H9 (cell line): ENCODE measurements at regions not wholly inside any gene's neighbourhood (a gene's known extent, or its start where the extent isn't known, plus 50 kb on each side); places are given as distances from the start of the nearest gene placed in this dataset.

Experiments used
- DNase-seq: peaks from one replicate; pipeline ENCODE4 v3.0.0-alpha.2; 2017
- H2AFZ ChIP-seq: one replicate; pipeline ENCODE4 v1.6.1; 2013; ENCODE audit warnings: mild to moderate bottlenecking, low read length, control low read depth, moderate library complexity
- H2AK5ac ChIP-seq: 2 replicates; pipeline ENCODE4 v1.6.1; 2013; ENCODE audit warnings: low read length, control low read depth, mixed read lengths; ENCODE audit not compliant: insufficient read length
- H2BK120ac ChIP-seq: one replicate; pipeline ENCODE4 v1.6.1; 2013; ENCODE audit warnings: low read depth, mild to moderate bottlenecking, low read length, control low read depth, inconsistent platforms; ENCODE audit not compliant: poor library complexity, severe bottlenecking
- H2BK12ac ChIP-seq: 2 replicates; pipeline ENCODE4 v1.6.1; 2013; ENCODE audit warnings: low read length, control low read depth, mixed read lengths, low read depth; ENCODE audit not compliant: insufficient read length
- H2BK15ac ChIP-seq: 2 replicates; pipeline ENCODE4 v1.6.1; 2013; ENCODE audit warnings: low read depth, low read length, control low read depth
- H2BK20ac ChIP-seq: one replicate; pipeline ENCODE4 v1.6.1; 2013; ENCODE audit warnings: low read depth, mild to moderate bottlenecking, low read length, control low read depth, inconsistent platforms; ENCODE audit not compliant: poor library complexity, severe bottlenecking
- H2BK5ac ChIP-seq: 2 replicates; pipeline ENCODE4 v1.6.1; 2013; ENCODE audit warnings: low read length, control low read depth, mixed read lengths; ENCODE audit not compliant: insufficient read length
- H3K14ac ChIP-seq: 2 replicates; pipeline ENCODE4 v1.6.1; 2013; ENCODE audit warnings: low read length, control low read depth; ENCODE audit not compliant: insufficient read depth
- H3K18ac ChIP-seq: 2 replicates; pipeline ENCODE4 v1.6.1; 2013; ENCODE audit warnings: low read depth, mild to moderate bottlenecking, mixed read lengths, low read length, control low read depth; ENCODE audit not compliant: insufficient read length
- H3K23ac ChIP-seq: 2 replicates; pipeline ENCODE4 v1.6.1; 2013; ENCODE audit warnings: low read length, control low read depth, mixed read lengths, low read depth; ENCODE audit not compliant: insufficient read length
- H3K23me2 ChIP-seq: 2 replicates; pipeline ENCODE4 v1.6.1; 2013; ENCODE audit warnings: low read depth, mild to moderate bottlenecking, mixed read lengths, low read length, control low read depth; ENCODE audit not compliant: insufficient read length, poor library complexity, severe bottlenecking
- H3K27ac ChIP-seq: 2 replicates; pipeline ENCODE4 v1.5.1; 2013; ENCODE audit warnings: low read length, control low read depth, mixed read lengths, low read depth; ENCODE audit not compliant: insufficient read length
- H3K27me3 ChIP-seq: 2 replicates; pipeline ENCODE4 v1.6.1; 2013; ENCODE audit warnings: low read length, control low read depth, inconsistent platforms; ENCODE audit not compliant: insufficient read depth
- H3K4ac ChIP-seq: 2 replicates; pipeline ENCODE4 v1.6.1; 2013; ENCODE audit warnings: low read depth, mild to moderate bottlenecking, control low read depth, inconsistent platforms, low read length, moderate library complexity
- H3K4me1 ChIP-seq: 2 replicates; pipeline ENCODE4 v1.6.1; 2013; ENCODE audit warnings: low read length, control low read depth, inconsistent platforms; ENCODE audit not compliant: insufficient read depth
- H3K4me2 ChIP-seq: 2 replicates; pipeline ENCODE4 v1.6.1; 2013; ENCODE audit warnings: low read length, control low read depth, mixed read lengths; ENCODE audit not compliant: insufficient read length, insufficient read depth
- H3K56ac ChIP-seq: 2 replicates; pipeline ENCODE4 v1.6.1; 2013; ENCODE audit warnings: low read depth, mild to moderate bottlenecking, mixed read lengths, low read length, control low read depth; ENCODE audit not compliant: insufficient read length
- H3K79me1 ChIP-seq: 2 replicates; pipeline ENCODE4 v1.6.1; 2013; ENCODE audit warnings: low read depth, mild to moderate bottlenecking, moderate library complexity, low read length, control low read depth, inconsistent platforms; ENCODE audit not compliant: insufficient read depth, poor library complexity, severe bottlenecking
- H3K79me2 ChIP-seq: 2 replicates; pipeline ENCODE4 v1.6.1; 2013; ENCODE audit warnings: low read length, control low read depth, inconsistent platforms; ENCODE audit not compliant: insufficient read depth
- H3K9ac ChIP-seq: 2 replicates; pipeline ENCODE4 v1.6.1; 2013; ENCODE audit warnings: low read length, control low read depth, mixed read lengths; ENCODE audit not compliant: insufficient read length; ENCODE audit errors: extremely low read depth
- H3K9me3 ChIP-seq: one replicate; pipeline ENCODE4 v1.6.1; 2013; ENCODE audit warnings: low read depth, low read length, inconsistent platforms; ENCODE audit not compliant: control insufficient read depth
- H3T11ph ChIP-seq: one replicate; pipeline ENCODE4 v1.6.1; 2013; ENCODE audit warnings: mild to moderate bottlenecking, low read length, control low read depth, inconsistent platforms
- H4K20me1 ChIP-seq: one replicate; pipeline ENCODE4 v1.6.1; 2013; ENCODE audit not compliant: control insufficient read depth, insufficient read length, insufficient read depth
- H4K5ac ChIP-seq: 2 replicates; pipeline ENCODE4 v1.6.1; 2013; ENCODE audit warnings: low read depth, mild to moderate bottlenecking, mixed read lengths, low read length, control low read depth; ENCODE audit not compliant: insufficient read length
- H4K8ac ChIP-seq: replicated peaks from 2 replicates; pipeline ENCODE4 v1.6.1; 2013; ENCODE audit warnings: low read length, control low read depth, mixed read lengths, low read depth; ENCODE audit not compliant: insufficient read length
- H4K91ac ChIP-seq: 2 replicates; pipeline ENCODE4 v1.6.1; 2013; ENCODE audit warnings: low read depth, mild to moderate bottlenecking, moderate library complexity, mixed read lengths, low read length, control low read depth; ENCODE audit not compliant: insufficient read length
- H3K27ac Mint-ChIP-seq, 3 experiments: 2 replicates in 2 of 3; 3 replicates in 1 of 3; pipeline ENCODE4 v1.8.0; 2020 to 2021; ENCODE audit warnings: mixed read lengths in 3 of 3, mild to moderate bottlenecking in 1 of 3, moderate library complexity in 1 of 3
- H3K27me3 Mint-ChIP-seq: 2 replicates; pipeline ENCODE4 v1.8.0; 2021; ENCODE audit warnings: low read depth, mild to moderate bottlenecking, moderate library complexity, mixed read lengths
- H3K36me3 Mint-ChIP-seq, 3 experiments: 2 replicates in 2 of 3; 3 replicates in 1 of 3; pipeline ENCODE4 v1.8.0; 2020 to 2021; ENCODE audit warnings: low read depth in 3 of 3, mixed read lengths in 3 of 3; ENCODE audit not compliant: insufficient read depth in 1 of 3
- H3K4me1 Mint-ChIP-seq, 2 experiments: 2 replicates each; pipeline ENCODE4 v1.8.0; 2020; ENCODE audit warnings: mixed read lengths in 2 of 2
- H3K4me3 Mint-ChIP-seq, 2 experiments: 2 replicates in 1 of 2; 3 replicates in 1 of 2; pipeline ENCODE4 v1.8.0; 2020 to 2021; ENCODE audit warnings: mild to moderate bottlenecking in 2 of 2, mixed read lengths in 2 of 2, moderate library complexity in 1 of 2
- H3K9me3 Mint-ChIP-seq, 2 experiments: 2 replicates in 1 of 2; 3 replicates in 1 of 2; pipeline ENCODE4 v1.8.0; 2020; ENCODE audit warnings: mild to moderate bottlenecking in 2 of 2, mixed read lengths in 2 of 2, moderate library complexity in 1 of 2
- WGBS: extraction: QIAGEN DNeasy Blood & Tissue Kit; methylation state at CpG from one replicate; pipeline ENCODE4 v1.1.7; 2013; ENCODE audit warnings: missing lambda C conversion rate, low lambda C conversion rate, mixed read lengths; ENCODE audit not compliant: insufficient read length; ENCODE audit errors: extremely low coverage; 5-methylcytosine and 5-hydroxymethylcytosine counted together
- TF ChIP-seq, protein P1 (sequence below): fragments of 200-600 bp; sonication (generic); conservative IDR thresholded peaks from 3 replicates; pipeline ENCODE4 v1.8.0; 2021; ENCODE audit warnings: antibody characterized with exemption, mild to moderate bottlenecking

DNA sequence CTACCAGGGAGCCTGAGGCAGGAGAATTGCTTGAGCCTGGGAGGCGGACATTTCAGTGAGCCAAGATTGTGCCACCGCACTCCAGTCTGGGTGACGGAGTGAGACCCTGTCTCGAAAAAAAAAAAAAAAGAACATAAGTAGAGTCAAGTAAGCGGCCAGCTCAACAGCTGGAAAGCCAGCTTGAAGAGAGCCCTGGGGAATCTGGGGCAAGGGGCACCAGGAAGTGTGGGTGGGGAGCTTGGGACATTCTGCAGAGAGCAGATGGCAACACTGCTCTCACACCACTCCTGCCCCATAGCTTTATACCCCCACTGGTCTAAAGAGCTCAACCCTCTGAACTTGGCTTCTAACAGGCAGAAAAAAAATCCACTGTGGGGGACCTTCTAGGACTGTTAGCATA, 505.6 kb downstream of the BUD13 start:
- H3K4ac ChIP-seq = no peak overlapping the region
- H4K20me1 ChIP-seq = no peaks in the 10 kb centered on the region
- H3K18ac ChIP-seq = no peak overlapping the region
- no peak overlapping the region for H4K8ac ChIP-seq
- Mint-ChIP-seq H3K4me1 (peaks cover 18 to 23% of the 10 kb centered on the region in 2 experiments), H3K27me3 (peaks cover 8% of the 10 kb centered on the region), H3K36me3 (peaks cover 0 to 2% (median 0%) of the 10 kb centered on the region in 3 experiments; a peak in 2 of 7 replicates), H3K4me3 (no peak overlapping the region), H3K9me3 (no peaks in the 10 kb centered on the region), H3K27ac (no peak overlapping the region)
- no peak overlapping the region for H3K23ac ChIP-seq
- H3T11ph ChIP-seq = no peak overlapping the region
- DNase-seq = no peak
- no peak overlapping the region for H3K4me2 ChIP-seq
- no peak overlapping the region for H2AFZ ChIP-seq
- H3K4me1 ChIP-seq = peaks cover 6% of the 10 kb centered on the region; the same call in 1 of the 2 replicates
- H2BK20ac ChIP-seq = no peak overlapping the region
- no peak overlapping the region for H2BK5ac ChIP-seq
- TF ChIP-seq, protein P1, sequence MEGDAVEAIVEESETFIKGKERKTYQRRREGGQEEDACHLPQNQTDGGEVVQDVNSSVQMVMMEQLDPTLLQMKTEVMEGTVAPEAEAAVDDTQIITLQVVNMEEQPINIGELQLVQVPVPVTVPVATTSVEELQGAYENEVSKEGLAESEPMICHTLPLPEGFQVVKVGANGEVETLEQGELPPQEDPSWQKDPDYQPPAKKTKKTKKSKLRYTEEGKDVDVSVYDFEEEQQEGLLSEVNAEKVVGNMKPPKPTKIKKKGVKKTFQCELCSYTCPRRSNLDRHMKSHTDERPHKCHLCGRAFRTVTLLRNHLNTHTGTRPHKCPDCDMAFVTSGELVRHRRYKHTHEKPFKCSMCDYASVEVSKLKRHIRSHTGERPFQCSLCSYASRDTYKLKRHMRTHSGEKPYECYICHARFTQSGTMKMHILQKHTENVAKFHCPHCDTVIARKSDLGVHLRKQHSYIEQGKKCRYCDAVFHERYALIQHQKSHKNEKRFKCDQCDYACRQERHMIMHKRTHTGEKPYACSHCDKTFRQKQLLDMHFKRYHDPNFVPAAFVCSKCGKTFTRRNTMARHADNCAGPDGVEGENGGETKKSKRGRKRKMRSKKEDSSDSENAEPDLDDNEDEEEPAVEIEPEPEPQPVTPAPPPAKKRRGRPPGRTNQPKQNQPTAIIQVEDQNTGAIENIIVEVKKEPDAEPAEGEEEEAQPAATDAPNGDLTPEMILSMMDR = no peak
- no peak overlapping the region for H2BK12ac ChIP-seq
- H3K56ac ChIP-seq = no peak overlapping the region
- no peaks in the 10 kb centered on the region for H3K79me1 ChIP-seq
- no peak overlapping the region for H2BK15ac ChIP-seq
- H3K9ac ChIP-seq = no peak overlapping the region
- no peaks in the 10 kb centered on the region for H3K9me3 ChIP-seq
- no peaks in the 10 kb centered on the region for H3K23me2 ChIP-seq
- no peak overlapping the region for H4K91ac ChIP-seq
- H4K5ac ChIP-seq = no peak overlapping the region
- no CpG with 5 or more reads among the region's 5 CpGs for WGBS
- H3K14ac ChIP-seq = no peak overlapping the region
- no peaks in the 10 kb centered on the region for H3K27me3 ChIP-seq
- no peak overlapping the region for H3K27ac ChIP-seq
- no peaks in the 10 kb centered on the region for H3K79me2 ChIP-seq
- H2AK5ac ChIP-seq = no peak overlapping the region
- H2BK120ac ChIP-seq = no peak overlapping the region
